T47D (cell line): ENCODE measurements at regions not wholly inside any gene's neighbourhood (a gene's known extent, or its start where the extent isn't known, plus 50 kb on each side); places are given as distances from the start of the nearest gene placed in this dataset.

ENCODE experiments used
- DNase-seq, 2 experiments: peaks; one replicate each; pipeline versions ENCODE4 v3.0.0 to v3.0.0-alpha.2; 2011 to 2012; ENCODE audit warnings: low read depth in 1 of 2, low spot score in 1 of 2
- JUND ChIP-seq: IDR thresholded peaks from 2 replicates; pipeline ENCODE4 v1.6.1; 2012; ENCODE audit warnings: low read depth
- in situ Hi-C: cut with HindIII; loops from 2 replicates; pipeline ENCODE4 v1.10.0; 2016; ENCODE audit warnings: low sequenced_read_pairs, low pct_unique_long_range_greater_than_20kb

GRCh38 chr13:64441740-64442139, 2788.4 kb downstream of the PCDH9 start:
- in situ Hi-C loops: no loop called here
- TF ChIP-seq JUND: no peak
- DNase-seq: no peak

- no peak for TF ChIP-seq JUND
- no peak for DNase-seq
- in situ Hi-C loops: no loop called here
These were observed 2792.1 kb downstream of the PCDH9 start for GRCh38 chr13:64438084-64438483.

GRCh38 chr13:64429691-64430090, 2800.4 kb downstream of the PCDH9 start:
- DNase-seq: no peak
- in situ Hi-C loops: no loop called here

GRCh38 chr13:64428196-64428595, 2801.9 kb downstream of the PCDH9 start:
- no peak for DNase-seq
- TF ChIP-seq JUND: no peak
- in situ Hi-C loops: no loop called here

More at GRCh38 chr13:64429691-64430090, 2800.4 kb downstream of the PCDH9 start:
- no peak for TF ChIP-seq JUND

GRCh38 chr13:64423467-64423866, 2806.7 kb downstream of the PCDH9 start:
- DNase-seq: no peak
- TF ChIP-seq JUND: no peak
- in situ Hi-C loops: no loop called here

- TF ChIP-seq JUND: no peak
- in situ Hi-C loops: no loop called here
These were observed 2810.0 kb downstream of the PCDH9 start for GRCh38 chr13:64420181-64420580.

GRCh38 chr13:64417581-64417980, 2812.6 kb downstream of the PCDH9 start:
- in situ Hi-C loops: no loop called here
- DNase-seq: no peak
- TF ChIP-seq JUND: no peak

More at GRCh38 chr13:64420181-64420580, 2810.0 kb downstream of the PCDH9 start:
- no peak for DNase-seq

- in situ Hi-C loops: no loop called here
- DNase-seq: no peak
- TF ChIP-seq JUND: no peak
These were observed 2815.8 kb downstream of the PCDH9 start for GRCh38 chr13:64414381-64414780.

GRCh38 chr13:64413529-64413928, 2816.6 kb downstream of the PCDH9 start:
- no peak for TF ChIP-seq JUND
- DNase-seq: no peak
- in situ Hi-C loops: no loop called here

- in situ Hi-C loops: no loop called here
- DNase-seq: no peak
- no peak for TF ChIP-seq JUND
These were observed 2819.7 kb downstream of the PCDH9 start for GRCh38 chr13:64410276-64411053.

GRCh38 chr13:64397701-64398100, 2832.4 kb downstream of the PCDH9 start:
- in situ Hi-C loops: no loop called here
- DNase-seq: no peak
- TF ChIP-seq JUND: no peak

- in situ Hi-C loops: no loop called here
- no peak for TF ChIP-seq JUND
- no peak for DNase-seq
These were observed 2852.5 kb downstream of the PCDH9 start for GRCh38 chr13:64377606-64378005.

- no peak for TF ChIP-seq JUND
- in situ Hi-C loops: no loop called here
- DNase-seq: no peak
These were observed 2858.7 kb downstream of the PCDH9 start for GRCh38 chr13:64371461-64371860.

GRCh38 chr13:64371045-64371444, 2859.1 kb downstream of the PCDH9 start:
- DNase-seq: no peak
- in situ Hi-C loops: no loop called here

More at GRCh38 chr13:64371045-64371444, 2859.1 kb downstream of the PCDH9 start:
- TF ChIP-seq JUND: no peak
